Embryonic facial prominence (tissue), 1 donor: ENCODE measurements at regions not wholly inside any gene's neighbourhood (a gene's known extent, or its start where the extent isn't known, plus 50 kb on each side); places are given as distances from the start of the nearest gene placed in this dataset.
"Not testable (repeated sequence)": the region's sequence is repeated elsewhere in the genome, so short reads cannot be mapped to it uniquely, and the experiment has no call there.

Experiments used
- DNase-seq: peaks from one replicate; pipeline ENCODE4 v3.0.0-alpha.2; 2016; ENCODE audit errors: extremely low spot score

- DNase-seq: no peak
These were observed 359.5 kb downstream of the SHANK2 start for GRCh38 chr11:70892889-70893288.

GRCh38 chr11:70894566-70895365 is 357.6 kb downstream of the SHANK2 start:
- no peak for DNase-seq

- DNase-seq: no peak
These were observed 357.1 kb downstream of the SHANK2 start for GRCh38 chr11:70895366-70895670.

- no peak for DNase-seq
These were observed 354.9 kb downstream of the SHANK2 start for GRCh38 chr11:70897429-70897828.

GRCh38 chr11:70899616-70900015 is 352.8 kb downstream of the SHANK2 start:
- DNase-seq: no peak

- DNase-seq: no peak
These were observed 351.8 kb downstream of the SHANK2 start for GRCh38 chr11:70900540-70900939.

GRCh38 chr11:70901951-70902521 is 350.3 kb downstream of the SHANK2 start:
- DNase-seq: no peak

- not testable (repeated sequence) for DNase-seq
These were observed 349.1 kb downstream of the SHANK2 start for GRCh38 chr11:70903229-70903628.

GRCh38 chr11:70906101-70906500 is 346.3 kb downstream of the SHANK2 start:
- no peak for DNase-seq

- DNase-seq: no peak
These were observed 344.2 kb downstream of the SHANK2 start for GRCh38 chr11:70908223-70908622.

GRCh38 chr11:70910835-70911234 is 341.5 kb downstream of the SHANK2 start:
- no peak for DNase-seq

- no peak for DNase-seq
These were observed 340.0 kb downstream of the SHANK2 start for GRCh38 chr11:70912226-70912840.

- no peak for DNase-seq
These were observed 338.6 kb downstream of the SHANK2 start for GRCh38 chr11:70913715-70914231.

- no peak for DNase-seq
These were observed 337.9 kb downstream of the SHANK2 start for GRCh38 chr11:70914496-70914895.

GRCh38 chr11:70915158-70915985 is 337.0 kb downstream of the SHANK2 start:
- no peak for DNase-seq

- no peak for DNase-seq
These were observed 336.0 kb downstream of the SHANK2 start for GRCh38 chr11:70916351-70916750.

- no peak for DNase-seq
These were observed 334.1 kb downstream of the SHANK2 start for GRCh38 chr11:70918242-70918641.

- no peak for DNase-seq
These were observed 330.6 kb downstream of the SHANK2 start for GRCh38 chr11:70921804-70922203.

GRCh38 chr11:70924108-70924507 is 328.3 kb downstream of the SHANK2 start:
- no peak for DNase-seq

GRCh38 chr11:70925238-70925637 is 327.1 kb downstream of the SHANK2 start:
- DNase-seq: no peak

- DNase-seq: no peak
These were observed 325.7 kb downstream of the SHANK2 start for GRCh38 chr11:70926543-70927201.
